Chondrocyte (in vitro differentiated cells): ENCODE measurements at regions not wholly inside any gene's neighbourhood (a gene's known extent, or its start where the extent isn't known, plus 50 kb on each side); places are given as distances from the start of the nearest gene placed in this dataset.

Source experiments
- DNase-seq: peaks from one replicate; pipeline ENCODE4 v3.0.0; 2021; ENCODE audit warnings: mixed read lengths, low spot score
- H3K27ac Mint-ChIP-seq: one replicate; pipeline ENCODE4 v1.8.0; 2021; ENCODE audit warnings: mild to moderate bottlenecking, moderate library complexity, mixed read lengths; ENCODE audit not compliant: unreplicated experiment
- H3K27me3 Mint-ChIP-seq: 2 replicates; pipeline ENCODE4 v1.8.0; 2021; ENCODE audit warnings: low read depth, mixed read lengths
- H3K36me3 Mint-ChIP-seq: 2 replicates; pipeline ENCODE4 v1.8.0; 2021; ENCODE audit warnings: low read depth, mixed read lengths
- H3K4me1 Mint-ChIP-seq: 2 replicates; pipeline ENCODE4 v1.8.0; 2021; ENCODE audit warnings: low read depth, mild to moderate bottlenecking, mixed read lengths
- H3K4me3 Mint-ChIP-seq: one replicate; pipeline ENCODE4 v1.8.0; 2021; ENCODE audit warnings: mild to moderate bottlenecking, moderate library complexity, mixed read lengths; ENCODE audit not compliant: unreplicated experiment
- H3K9me3 Mint-ChIP-seq: 2 replicates; pipeline ENCODE4 v1.8.0; 2021; ENCODE audit warnings: low read depth, mixed read lengths
- CTCF ChIP-seq: fragments of 200-600 bp; sonication (generic); IDR thresholded peaks from 2 replicates; pipeline ENCODE4 v1.5.0; 2021; ENCODE audit warnings: antibody characterized with exemption, mild to moderate bottlenecking, moderate library complexity

GRCh38 chr9:88270413-88270812 is 117.8 kb upstream of the SPIN1 start:
- Mint-ChIP-seq H3K9me3 (no peaks in the 10 kb centered on the region), H3K27ac (no peak overlapping the region), H3K27me3 (no peaks in the 10 kb centered on the region), H3K36me3 (no peaks in the 10 kb centered on the region), H3K4me1 (peaks cover 9% of the 10 kb centered on the region), H3K4me3 (no peak overlapping the region)
- no peak for DNase-seq
- TF ChIP-seq CTCF = no peak

- H3K9me3 Mint-ChIP-seq = no peaks in the 10 kb centered on the region
- H3K27ac Mint-ChIP-seq = no peak overlapping the region
- H3K4me1 Mint-ChIP-seq = peaks cover 9% of the 10 kb centered on the region
- no peaks in the 10 kb centered on the region for H3K27me3 Mint-ChIP-seq
- H3K36me3 Mint-ChIP-seq = no peaks in the 10 kb centered on the region
- TF ChIP-seq CTCF = no peak
- H3K4me3 Mint-ChIP-seq = no peak overlapping the region
- no peak for DNase-seq
Measured at GRCh38 chr9:88268886-88269285, 119.4 kb upstream of the SPIN1 start.

GRCh38 chr9:88267283-88267682 is 121.0 kb upstream of the SPIN1 start:
- no peak for DNase-seq
- Mint-ChIP-seq H3K9me3 (no peaks in the 10 kb centered on the region), H3K4me1 (peaks cover 9% of the 10 kb centered on the region), H3K4me3 (no peak overlapping the region), H3K27ac (no peak overlapping the region), H3K27me3 (no peaks in the 10 kb centered on the region), H3K36me3 (no peaks in the 10 kb centered on the region)
- TF ChIP-seq CTCF = no peak

GRCh38 chr9:88266416-88266815 is 121.8 kb upstream of the SPIN1 start:
- Mint-ChIP-seq H3K27ac (no peak overlapping the region), H3K4me1 (peaks cover 9% of the 10 kb centered on the region), H3K36me3 (no peaks in the 10 kb centered on the region), H3K9me3 (no peaks in the 10 kb centered on the region), H3K4me3 (no peak overlapping the region), H3K27me3 (no peaks in the 10 kb centered on the region)
- no peak for TF ChIP-seq CTCF
- DNase-seq = no peak

- no peaks in the 10 kb centered on the region for H3K27me3 Mint-ChIP-seq
- no peak overlapping the region for H3K4me3 Mint-ChIP-seq
- H3K36me3 Mint-ChIP-seq = no peaks in the 10 kb centered on the region
- no peak overlapping the region for H3K27ac Mint-ChIP-seq
- no peak for DNase-seq
- no peak for TF ChIP-seq CTCF
- H3K4me1 Mint-ChIP-seq = peaks cover 22% of the 10 kb centered on the region
- H3K9me3 Mint-ChIP-seq = no peaks in the 10 kb centered on the region
Measured at GRCh38 chr9:88259001-88259400, 120.7 kb upstream of the SPATA31C2 start.
